GM19035 (cell line): ENCODE measurements at regions not wholly inside any gene's neighbourhood (a gene's known extent, or its start where the extent isn't known, plus 50 kb on each side); places are given as distances from the start of the nearest gene placed in this dataset.
"Not testable (repeated sequence)": the region's sequence is repeated elsewhere in the genome, so short reads cannot be mapped to it uniquely, and the experiment has no call there.

ENCODE experiments used
- ATAC-seq: cut with Tn5 transposase; IDR thresholded peaks from one replicate; pipeline ENCODE4 v1.9.1; 2021; ENCODE audit not compliant: unreplicated experiment

- no peak for ATAC-seq
Observed at GRCh38 chr6:14547284-14547998, 429.9 kb downstream of the CD83 start.

- no peak for ATAC-seq
Observed at GRCh38 chr6:14549304-14549770, 431.8 kb downstream of the CD83 start.

GRCh38 chr6:14549871-14550270 is 432.3 kb downstream of the CD83 start:
- ATAC-seq, result no peak

- ATAC-seq, result no peak
Observed at GRCh38 chr6:14550410-14550809, 432.8 kb downstream of the CD83 start.

GRCh38 chr6:14550822-14551221 is 433.2 kb downstream of the CD83 start:
- ATAC-seq, result no peak

- not testable (repeated sequence) for ATAC-seq
Observed at GRCh38 chr6:14551601-14552000, 434.0 kb downstream of the CD83 start.

DNA sequence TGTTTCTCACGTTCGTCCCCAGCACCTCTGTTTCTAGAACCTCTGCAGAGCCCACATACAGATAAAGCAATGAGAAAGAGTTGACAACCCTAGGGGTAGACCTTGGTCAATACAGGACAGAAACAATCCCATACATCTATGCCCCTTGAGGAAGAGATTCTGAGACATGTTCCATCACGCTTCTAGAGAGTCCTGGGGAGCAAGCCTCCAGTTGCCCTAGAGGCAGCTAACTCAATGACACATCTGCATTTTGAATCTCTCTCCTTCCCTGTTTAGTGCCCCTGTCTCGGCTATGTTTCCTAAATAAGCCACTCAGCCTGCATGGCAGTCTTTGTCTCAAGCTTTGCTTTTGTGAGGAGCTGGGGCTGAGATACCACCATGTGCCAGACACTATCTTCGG is 435.3 kb downstream of the CD83 start:
- no peak for ATAC-seq

DNA sequence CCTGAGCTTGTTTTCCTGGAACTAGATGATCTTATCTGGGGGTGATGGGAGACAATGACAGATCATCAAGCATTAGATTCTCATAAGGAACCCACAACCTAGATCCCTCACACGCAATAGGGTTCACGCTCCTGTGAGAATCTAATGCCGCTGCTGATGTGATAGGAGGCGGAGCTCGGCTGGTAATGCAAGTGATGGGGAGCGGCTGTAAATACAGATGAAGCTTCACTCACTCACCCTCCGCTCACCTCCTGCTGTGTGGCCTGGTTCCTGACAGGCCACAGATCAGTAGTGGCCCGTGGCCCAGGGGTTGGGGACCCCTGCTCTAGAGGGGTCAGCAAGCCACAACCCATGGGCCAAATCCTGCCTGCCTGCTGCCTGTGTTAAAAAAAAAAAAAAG is 435.9 kb downstream of the CD83 start:
- no peak for ATAC-seq

- ATAC-seq, result no peak
Observed at GRCh38 chr6:14555804-14556203, 438.2 kb downstream of the CD83 start.

- ATAC-seq, result no peak
Observed at GRCh38 chr6:14559746-14560536, 442.4 kb downstream of the CD83 start.

- not testable (repeated sequence) for ATAC-seq
Observed at GRCh38 chr6:14561563-14561962, 444.0 kb downstream of the CD83 start.

DNA sequence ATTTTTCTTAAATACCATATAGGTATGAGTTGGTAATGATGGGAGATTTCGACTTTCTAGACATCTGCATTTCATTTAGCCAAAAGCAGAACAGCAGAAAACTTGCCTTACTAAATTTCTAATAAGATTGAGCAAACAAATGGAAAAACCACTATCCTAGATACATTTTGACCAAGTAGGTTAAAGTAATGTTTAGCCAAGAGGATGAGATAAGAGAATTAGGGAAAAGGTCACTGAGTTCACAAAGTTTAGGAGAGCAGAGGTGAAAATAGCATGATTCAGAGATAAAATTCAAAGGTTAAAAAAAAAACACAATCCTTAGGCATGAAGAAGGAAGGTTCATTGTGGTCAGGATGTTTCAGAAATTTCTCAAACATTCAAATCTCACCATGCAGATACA is 450.3 kb downstream of the CD83 start:
- ATAC-seq, result no peak

GRCh38 chr6:14569394-14569793 is 451.8 kb downstream of the CD83 start:
- no peak for ATAC-seq

DNA sequence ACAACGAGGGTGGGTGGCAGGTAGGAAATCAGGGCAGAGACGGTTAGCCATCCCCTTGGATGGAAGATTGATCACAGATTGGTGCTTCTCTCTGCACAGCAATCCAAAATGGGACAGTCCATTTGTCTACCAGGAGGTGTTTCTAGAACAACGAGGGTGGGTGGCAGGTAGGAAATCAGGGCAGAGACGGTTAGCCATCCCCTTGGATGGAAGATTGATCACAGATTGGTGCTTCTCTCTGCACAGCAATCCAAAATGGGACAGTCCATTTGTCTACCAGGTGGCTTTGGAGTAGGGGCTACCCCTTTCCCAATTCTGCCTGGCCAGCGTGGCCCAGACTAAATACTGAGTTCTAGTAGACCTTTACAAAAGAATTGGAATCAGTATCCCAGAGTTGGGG is 452.3 kb downstream of the CD83 start:
- ATAC-seq, result not testable (repeated sequence)

GRCh38 chr6:14571001-14571400 is 453.4 kb downstream of the CD83 start:
- ATAC-seq, result no peak

DNA sequence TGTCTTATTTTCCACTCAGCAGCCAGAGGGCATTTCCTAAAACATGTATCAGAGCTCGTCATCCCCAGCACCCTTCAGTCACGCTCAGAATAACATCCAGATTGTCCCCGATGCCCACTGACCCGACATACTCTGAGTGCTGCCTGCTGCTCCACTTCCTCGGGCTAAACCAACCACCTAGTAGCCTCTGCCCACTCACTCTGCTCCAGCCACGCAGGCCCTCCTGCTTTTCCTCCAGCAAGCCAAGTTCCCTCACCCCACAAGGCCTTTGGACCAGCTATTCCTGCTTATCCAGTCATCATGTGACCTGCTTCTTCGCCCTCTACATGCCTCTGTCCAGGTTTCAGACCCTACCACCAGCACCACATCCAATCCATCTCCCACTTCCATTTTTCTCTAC is 454.2 kb downstream of the CD83 start:
- no peak for ATAC-seq

- ATAC-seq, result no peak
Observed at GRCh38 chr6:14573267-14573666, 455.7 kb downstream of the CD83 start.

- no peak for ATAC-seq
Observed at GRCh38 chr6:14573703-14574290, 456.2 kb downstream of the CD83 start.

DNA sequence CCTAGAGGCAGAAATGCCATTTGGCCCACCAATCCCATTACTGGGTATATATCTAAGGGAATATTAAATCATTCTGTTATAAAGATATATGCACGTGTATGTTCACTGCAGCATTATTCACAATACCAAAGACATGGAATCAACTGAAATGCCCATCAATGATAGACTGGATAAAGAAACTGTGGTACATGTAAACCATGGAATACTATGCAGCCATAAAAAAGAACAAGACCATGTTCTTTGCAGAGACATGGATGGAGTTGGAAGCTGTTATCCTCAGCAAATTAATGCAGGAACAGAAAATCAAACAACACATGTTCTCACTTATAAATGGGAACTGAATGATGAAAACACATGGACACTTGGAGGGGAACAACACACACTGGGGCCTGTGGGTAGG is 458.4 kb downstream of the CD83 start:
- no peak for ATAC-seq

DNA sequence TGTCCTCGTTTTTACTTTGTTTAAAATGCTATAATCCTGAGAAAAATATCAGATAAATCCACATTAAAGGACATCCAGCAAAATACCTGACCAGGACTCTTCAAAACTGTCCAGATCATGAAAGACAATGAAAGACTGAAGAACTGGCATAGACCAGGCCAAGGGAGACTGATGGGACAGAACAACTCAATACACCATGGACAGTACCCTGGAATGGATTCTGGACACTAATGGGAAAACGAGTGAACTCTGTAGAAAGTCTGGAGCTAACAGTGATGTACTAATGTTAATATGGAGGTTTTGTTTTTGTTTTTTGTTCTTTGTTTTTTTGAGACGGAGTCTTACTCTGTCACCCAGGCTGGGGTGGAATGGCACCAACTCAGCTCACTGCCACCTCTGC is 461.4 kb downstream of the CD83 start:
- ATAC-seq, result no peak

- ATAC-seq, result no peak
Observed at GRCh38 chr6:14582749-14583148, 465.2 kb downstream of the CD83 start.

GRCh38 chr6:14583826-14584225 is 466.3 kb downstream of the CD83 start:
- no peak for ATAC-seq
